ENCODE measurements at regions not wholly inside any gene's neighbourhood (a gene's known extent, or its start where the extent isn't known, plus 50 kb on each side); places are given as distances from the start of the nearest gene placed in this dataset.

- no peak overlapping the region for H3K4me2 ChIP-seq (ENCODE audit: low read length)
- no peaks in the 10 kb centered on the region for H3K27me3 ChIP-seq (ENCODE audit: low read length)
- no TSS peak for BruUV-seq (replicated peaks)
- no peak for DNase-seq
- no peaks in the 10 kb centered on the region for H3K36me3 ChIP-seq (ENCODE audit: low read depth, low read length)
- H3K9me2 ChIP-seq (replicated peaks; ENCODE audit: low read length): no peaks in the 10 kb centered on the region
- TF ChIP-seq EZH2 (IDR thresholded peaks at IDR 0.05; ENCODE audit: low read length, unreplicated experiment) (no peak), CTCF (conservative IDR thresholded peaks at IDR 0.05; ENCODE audit: low read depth, low read length) (no peak), EZH2phosphoT487 (IDR thresholded peaks at IDR 0.05; ENCODE audit: borderline replicate concordance, low read length) (no peak)
- H2AFZ ChIP-seq (ENCODE audit: low read length): no peak overlapping the region
- intact Hi-C loops (cut with micrococcal nuclease): no loop called here
- H3K9ac ChIP-seq (ENCODE audit: low read length): no peak overlapping the region
- no peak overlapping the region for H3K4me3 ChIP-seq (ENCODE audit: low read length)
- H3K4me1 ChIP-seq (ENCODE audit: insufficient read depth, low read length): no peaks in the 10 kb centered on the region
- no peaks in the 10 kb centered on the region for H3K9me3 ChIP-seq (ENCODE audit: low read length)
- ATAC-seq: no peak
- POLR2A ChIA-PET (ENCODE audit: unreplicated experiment): no interaction called here
- H3K79me2 ChIP-seq (ENCODE audit: low read length): no peaks in the 10 kb centered on the region
- no peaks in the 10 kb centered on the region for H4K20me1 ChIP-seq (ENCODE audit: low read length)
- CTCF ChIA-PET: no interaction called here
- no peaks in the 10 kb centered on the region for H3F3A ChIP-seq (ENCODE audit: low read length, unreplicated experiment)
- H3K27ac ChIP-seq (ENCODE audit: low read length): no peak overlapping the region
These were observed 395.8 kb downstream of the PID1 start for GRCh38 chr2:228875152-228875900.

- intact Hi-C loops (cut with micrococcal nuclease): no loop called here
- no TSS peak for BruUV-seq (replicated peaks)
- ATAC-seq: no peak
These were observed 400.1 kb downstream of the PID1 start for GRCh38 chr2:228871012-228871411.

More at GRCh38 chr2:228871012-228871411, 400.1 kb downstream of the PID1 start:
- H3K9ac ChIP-seq (ENCODE audit: low read length): no peak overlapping the region
- no peaks in the 10 kb centered on the region for H3K27me3 ChIP-seq (ENCODE audit: low read length)
- no peak overlapping the region for H3K27ac ChIP-seq (ENCODE audit: low read length)
- H4K20me1 ChIP-seq (ENCODE audit: low read length): no peaks in the 10 kb centered on the region
- POLR2A ChIA-PET (ENCODE audit: unreplicated experiment): no interaction called here
- CTCF ChIA-PET: no interaction called here
- no peak for TF ChIP-seq CTCF (conservative IDR thresholded peaks at IDR 0.05; ENCODE audit: low read depth, low read length)
- TF ChIP-seq EZH2 (IDR thresholded peaks at IDR 0.05; ENCODE audit: low read length, unreplicated experiment): no peak
- no peak for TF ChIP-seq EZH2phosphoT487 (IDR thresholded peaks at IDR 0.05; ENCODE audit: borderline replicate concordance, low read length)
- no peaks in the 10 kb centered on the region for H3K9me2 ChIP-seq (replicated peaks; ENCODE audit: low read length)
- no peaks in the 10 kb centered on the region for H3K36me3 ChIP-seq (ENCODE audit: low read depth, low read length)
- DNase-seq: no peak
- H2AFZ ChIP-seq (ENCODE audit: low read length): no peak overlapping the region
- no peak overlapping the region for H3K4me2 ChIP-seq (ENCODE audit: low read length)
- H3K9me3 ChIP-seq (ENCODE audit: low read length): no peaks in the 10 kb centered on the region
- no peaks in the 10 kb centered on the region for H3K79me2 ChIP-seq (ENCODE audit: low read length)
- H3F3A ChIP-seq (ENCODE audit: low read length, unreplicated experiment): no peaks in the 10 kb centered on the region
- H3K4me1 ChIP-seq (ENCODE audit: insufficient read depth, low read length): no peaks in the 10 kb centered on the region
- H3K4me3 ChIP-seq (ENCODE audit: low read length): no peak overlapping the region
